NCI-H2196 treated with DMSO at 0.1 percent for 48 hours (cell line): ENCODE measurements at regions not wholly inside any gene's neighbourhood (a gene's known extent, or its start where the extent isn't known, plus 50 kb on each side); places are given as distances from the start of the nearest gene placed in this dataset.
"Not testable (repeated sequence)": the region's sequence is repeated elsewhere in the genome, so short reads cannot be mapped to it uniquely, and the experiment has no call there.

Experiments used
- DNase-seq: peaks from one replicate; lab custom pipeline; 2025; ENCODE audit not compliant: unreplicated experiment; lab: John Stamatoyannopoulos, UW

GRCh38 chr12:59517522-59517921 lies 78.3 kb upstream of the SLC16A7 start:
- no peak for DNase-seq

DNA sequence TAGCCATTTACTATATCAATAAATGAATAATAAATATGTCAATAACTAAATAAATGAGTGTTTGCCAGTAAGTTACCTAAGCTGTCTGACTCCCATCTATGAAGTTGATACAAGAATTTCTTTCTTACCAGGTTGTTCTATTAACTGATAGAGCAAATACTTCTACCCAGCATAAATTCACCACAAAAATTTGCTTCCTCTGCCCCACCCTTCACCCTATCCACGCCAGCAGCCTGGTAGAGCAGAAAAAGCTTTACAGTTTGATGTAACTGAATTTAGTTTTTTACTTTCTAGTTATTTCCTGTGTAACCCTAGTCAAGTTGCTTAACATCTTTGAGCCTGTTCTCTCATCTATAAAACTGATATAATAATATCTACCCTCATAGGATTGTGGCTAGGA lies 94.9 kb upstream of the SLC16A7 start:
- DNase-seq: no peak

DNA sequence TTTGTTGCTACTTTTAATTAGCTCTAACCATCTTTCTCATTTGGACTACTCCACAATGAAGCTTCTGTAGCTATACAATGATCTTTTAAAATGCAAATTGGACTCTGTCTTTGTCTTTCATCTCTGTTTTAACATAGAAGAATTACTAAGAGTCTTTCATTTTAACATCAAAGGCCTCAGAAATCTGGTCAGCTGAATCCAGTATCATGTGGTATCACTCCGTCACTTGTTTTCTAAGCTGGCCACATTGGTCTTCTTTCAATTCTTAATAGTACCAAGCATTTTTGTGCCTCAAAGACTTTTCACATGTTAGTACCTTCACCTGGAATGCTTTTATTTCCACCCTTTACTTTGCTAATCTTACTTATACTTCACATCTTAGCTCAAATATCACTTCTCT lies 95.5 kb upstream of the SLC16A7 start:
- no peak for DNase-seq

DNA sequence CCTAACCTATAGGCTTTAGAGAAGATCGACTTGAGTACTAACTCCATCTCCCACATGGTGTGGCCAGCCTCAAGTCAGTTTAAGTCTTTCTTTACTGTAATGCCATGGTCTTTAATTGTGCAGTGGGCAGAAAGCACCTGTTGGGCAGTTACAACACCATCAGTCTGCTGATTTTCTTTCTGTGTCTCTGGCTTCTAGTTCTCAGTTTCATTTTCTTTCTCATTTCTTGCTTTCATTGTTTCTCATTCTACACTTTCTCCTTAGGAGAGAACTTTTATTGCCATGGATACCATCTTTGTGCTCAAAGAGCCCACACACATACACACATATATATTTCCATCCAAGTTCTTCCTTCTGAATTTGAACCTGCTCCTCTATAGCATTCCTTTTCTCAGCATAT lies 96.1 kb upstream of the SLC16A7 start:
- no peak for DNase-seq

DNA sequence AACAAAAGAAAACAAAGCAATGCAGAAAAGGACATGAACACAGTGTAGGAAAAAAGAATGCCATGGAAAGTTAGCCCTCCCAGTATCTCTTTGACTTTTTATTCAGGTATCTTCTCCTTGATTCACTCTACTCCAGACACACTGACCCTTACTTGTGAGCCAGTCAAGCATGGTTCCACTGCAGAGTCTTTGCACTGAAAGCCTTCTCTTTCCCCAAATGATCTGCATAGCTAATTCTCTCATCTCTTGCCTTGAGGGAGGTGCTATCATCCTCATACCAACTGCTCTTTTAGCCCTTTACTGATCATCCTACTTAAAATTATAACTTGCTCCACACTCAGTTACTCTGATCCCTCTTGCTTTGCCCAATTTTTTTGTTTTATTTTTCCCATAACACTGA lies 101.2 kb upstream of the SLC16A7 start:
- no peak for DNase-seq

DNA sequence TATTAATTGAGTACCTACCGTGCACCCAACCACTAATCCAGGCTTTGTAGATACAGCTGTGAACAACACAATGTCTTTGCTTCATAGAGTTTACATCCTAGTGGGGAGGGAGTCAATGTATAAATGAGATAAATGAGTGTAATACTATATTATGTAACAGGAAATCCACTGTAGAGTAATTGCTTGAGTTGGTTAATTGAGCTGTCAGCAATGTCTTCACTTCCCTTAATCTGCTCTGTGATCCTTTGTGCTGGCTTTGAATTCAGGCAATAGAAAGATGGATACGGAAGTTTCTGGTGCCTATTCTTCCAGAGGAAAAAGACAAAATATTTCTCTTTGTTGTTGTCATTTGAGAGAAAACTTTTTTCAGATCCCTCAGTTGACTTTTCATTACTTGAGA lies 104.0 kb upstream of the SLC16A7 start:
- DNase-seq: no peak

GRCh38 chr12:59486827-59487226 lies 109.0 kb upstream of the SLC16A7 start:
- no peak for DNase-seq

DNA sequence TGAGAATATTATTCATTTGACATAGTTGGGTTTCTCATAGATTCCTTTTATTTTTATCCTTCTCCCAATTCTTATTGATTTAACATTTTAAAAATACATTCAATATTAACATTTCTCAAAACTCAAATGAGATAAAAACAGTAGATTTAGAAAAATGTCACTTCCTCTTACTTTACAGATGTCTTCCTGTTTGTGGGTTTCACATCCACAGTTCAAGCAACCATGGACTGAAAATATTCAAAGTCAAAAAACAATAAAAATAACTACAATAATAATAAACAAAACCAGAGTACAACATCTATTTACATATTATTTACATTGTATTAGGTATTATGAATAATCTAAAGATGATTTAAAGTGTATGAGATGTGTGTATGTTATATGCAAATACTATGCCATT lies 111.3 kb upstream of the SLC16A7 start:
- no peak for DNase-seq

GRCh38 chr12:59474236-59474635 lies 121.6 kb upstream of the SLC16A7 start:
- not testable (repeated sequence) for DNase-seq

GRCh38 chr12:59472273-59472672 lies 123.6 kb upstream of the SLC16A7 start:
- DNase-seq: no peak

DNA sequence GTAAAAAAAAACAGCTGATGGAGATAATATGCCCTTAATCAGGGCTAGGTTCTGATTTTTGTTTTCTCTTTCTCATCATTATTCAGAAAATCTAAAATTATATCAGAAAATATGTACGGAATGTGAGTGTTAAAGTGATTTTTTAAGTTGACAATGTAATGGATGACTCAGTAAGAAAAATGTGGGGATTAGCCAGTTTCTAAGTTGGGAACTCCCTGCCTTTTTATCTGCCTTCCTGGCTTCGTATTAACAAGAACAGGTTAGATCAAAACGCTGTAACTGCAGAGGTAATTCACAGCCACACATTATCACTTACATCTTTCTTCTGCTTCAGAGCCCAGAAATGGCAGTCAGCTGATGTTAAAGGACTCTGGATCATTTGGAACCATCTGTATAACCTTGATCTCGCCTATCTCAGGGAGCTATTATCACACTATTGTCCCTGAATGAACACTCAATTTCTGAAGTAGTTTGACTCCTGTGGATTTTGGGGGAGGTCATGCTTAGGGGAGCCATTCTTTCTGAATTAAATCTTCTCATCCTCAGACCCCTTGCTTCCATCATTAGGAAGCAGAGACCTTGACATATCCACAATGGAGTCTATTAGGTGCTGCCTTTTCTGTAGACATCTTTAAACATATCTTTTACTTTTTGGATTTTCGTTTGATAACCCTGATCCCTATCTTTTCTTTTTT lies 135.7 kb upstream of the SLC16A7 start:
- no peak for DNase-seq

- DNase-seq: no peak
These were observed 142.4 kb upstream of the SLC16A7 start for GRCh38 chr12:59453475-59453874.

- no peak for DNase-seq
These were observed 143.1 kb upstream of the SLC16A7 start for GRCh38 chr12:59452746-59453145.

DNA sequence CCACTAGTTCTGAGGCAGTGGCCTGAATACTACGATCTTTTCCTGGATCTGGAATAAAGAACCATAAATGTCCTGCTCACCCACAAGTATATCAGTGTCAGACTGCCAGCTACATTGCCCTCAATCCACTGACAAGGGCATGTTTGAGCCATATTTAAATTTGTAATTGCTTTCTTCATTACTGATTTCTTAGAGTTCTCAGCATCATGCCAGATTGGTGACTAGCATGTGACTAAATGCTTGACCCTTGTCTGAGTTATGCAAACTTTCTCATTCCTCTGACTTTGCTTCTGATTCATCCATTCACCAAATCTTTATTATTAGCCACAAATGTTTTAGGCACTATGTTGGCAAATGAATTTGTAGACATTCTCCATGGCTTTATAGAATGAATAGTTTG lies 143.6 kb upstream of the SLC16A7 start:
- no peak for DNase-seq

- no peak for DNase-seq
These were observed 149.7 kb upstream of the SLC16A7 start for GRCh38 chr12:59446116-59446515.

GRCh38 chr12:59444932-59445331 lies 150.9 kb upstream of the SLC16A7 start:
- DNase-seq: no peak

- no peak for DNase-seq
These were observed 163.8 kb upstream of the SLC16A7 start for GRCh38 chr12:59432057-59432456.

DNA sequence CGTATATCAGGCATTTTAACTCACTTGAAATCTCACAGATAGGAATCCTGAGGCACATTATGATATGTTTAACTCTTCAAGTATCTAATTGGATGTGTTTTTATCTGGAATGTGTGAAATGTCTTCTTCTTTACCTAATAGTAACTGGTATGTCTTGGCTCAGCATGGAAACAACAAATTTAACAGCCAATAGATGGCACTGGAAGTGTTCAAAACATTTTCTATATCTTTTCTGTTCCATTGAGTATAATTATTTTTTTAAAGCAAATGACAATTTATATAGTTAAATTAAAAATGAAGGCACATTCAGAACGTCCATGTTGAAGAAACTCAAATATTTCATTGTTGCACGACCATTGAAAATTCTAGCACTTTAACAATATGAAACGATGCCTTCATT lies 164.6 kb upstream of the SLC16A7 start:
- DNase-seq: no peak

DNA sequence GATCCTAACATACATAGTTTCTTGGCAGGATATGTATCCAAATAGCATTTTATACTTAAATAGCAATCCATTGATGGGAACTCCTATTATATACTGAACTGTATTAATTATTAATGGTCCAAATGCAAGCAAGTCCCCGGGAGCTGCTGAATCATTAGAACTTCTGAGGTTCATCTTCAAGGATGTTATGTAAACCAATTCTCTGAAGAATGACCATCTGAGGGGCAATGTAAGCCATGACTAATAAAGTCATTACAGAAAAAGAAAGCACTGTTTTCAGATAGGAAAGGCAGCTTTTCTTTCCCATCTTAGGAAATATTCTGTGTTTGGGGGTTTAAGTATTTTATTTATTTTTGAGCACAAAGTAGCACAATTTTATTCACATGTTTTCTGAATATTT lies 166.1 kb upstream of the SLC16A7 start:
- no peak for DNase-seq

- no peak for DNase-seq
These were observed 170.0 kb upstream of the SLC16A7 start for GRCh38 chr12:59425798-59426197.

DNA sequence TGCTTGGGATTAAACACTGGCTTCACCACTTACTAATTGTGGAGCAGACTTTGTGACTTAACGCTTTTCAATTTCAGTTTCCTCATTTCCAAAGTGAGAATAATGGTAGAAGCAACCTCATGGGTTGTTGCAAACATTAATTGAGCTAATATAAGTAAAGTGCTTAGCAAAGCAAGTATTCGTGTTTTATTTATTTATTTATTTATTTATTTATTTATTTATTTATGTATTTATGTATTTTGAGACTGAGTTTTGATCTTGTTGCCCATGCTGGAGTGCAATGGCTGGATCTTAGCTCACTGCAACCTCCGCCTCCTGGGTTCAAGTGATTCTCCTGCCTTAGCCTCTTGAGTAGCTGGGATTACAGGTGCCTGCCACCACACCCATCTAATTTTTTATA lies 171.2 kb upstream of the SLC16A7 start:
- not testable (repeated sequence) for DNase-seq

DNA sequence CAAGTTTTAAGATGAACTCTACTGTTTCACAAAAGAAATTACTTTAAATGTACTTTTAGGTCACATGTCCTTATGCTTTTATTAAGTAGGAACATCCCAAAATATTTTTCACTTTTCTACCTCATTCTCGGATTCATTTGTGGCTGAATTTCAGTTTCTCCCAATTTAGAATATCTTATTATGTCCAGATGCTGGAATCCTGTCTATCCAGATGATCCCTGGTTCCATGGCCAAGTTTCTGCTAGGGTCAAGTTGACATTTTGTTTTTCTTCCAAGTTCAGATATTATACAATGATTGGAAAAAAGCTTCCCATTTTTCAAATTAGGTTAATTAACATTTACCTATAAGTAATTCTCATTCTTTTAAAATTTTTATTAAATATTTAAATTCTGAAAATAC lies 181.8 kb upstream of the SLC16A7 start:
- no peak for DNase-seq

- no peak for DNase-seq
These were observed 187.4 kb upstream of the SLC16A7 start for GRCh38 chr12:59408431-59408830.
